BE2C (cell line): ENCODE measurements at regions not wholly inside any gene's neighbourhood (a gene's known extent, or its start where the extent isn't known, plus 50 kb on each side); places are given as distances from the start of the nearest gene placed in this dataset.

Experiments
- DNase-seq: peaks from one replicate; pipeline ENCODE4 v3.0.0-alpha.2; 2020
- H3K27me3 ChIP-seq: fragments of 250-450 bp; sonication (Bioruptor Pico); 2 replicates; pipeline ENCODE4 v1.5.1; 2020; ENCODE audit warnings: mild to moderate bottlenecking
- H3K36me3 ChIP-seq: fragments of 250-450 bp; sonication (Bioruptor Pico); 2 replicates; pipeline ENCODE4 v1.5.1; 2020; ENCODE audit warnings: mild to moderate bottlenecking
- H3K4me1 ChIP-seq: fragments of 250-450 bp; sonication (Bioruptor Pico); 2 replicates; pipeline ENCODE4 v1.5.1; 2020
- H3K4me3 ChIP-seq: 2 replicates; pipeline ENCODE4 v1.5.1; 2011; ENCODE audit warnings: low read depth, low read length
- H3K9me3 ChIP-seq: fragments of 250-450 bp; sonication (Bioruptor Pico); 2 replicates; pipeline ENCODE4 v1.5.1; 2020
- CTCF ChIP-seq: IDR thresholded peaks from 2 replicates; pipeline ENCODE4 v1.5.1; 2012; ENCODE audit warnings: mild to moderate bottlenecking, low read depth, low read length

GRCh38 chr15:62264196-62264595 lies 99.1 kb upstream of the C2CD4B start:
- no peak overlapping the region for H3K4me3 ChIP-seq
- TF ChIP-seq CTCF, result no peak
- H3K27me3 ChIP-seq, result no peaks in the 10 kb centered on the region
- H3K36me3 ChIP-seq, result no peaks in the 10 kb centered on the region
- no peak for DNase-seq
- H3K4me1 ChIP-seq, result no peaks in the 10 kb centered on the region
- peaks cover 3% of the 10 kb centered on the region for H3K9me3 ChIP-seq

GRCh38 chr15:62269504-62269903 lies 104.4 kb upstream of the C2CD4B start:
- Histone ChIP-seq H3K9me3 (peaks cover 7% of the 10 kb centered on the region), H3K4me1 (no peaks in the 10 kb centered on the region), H3K36me3 (no peaks in the 10 kb centered on the region), H3K27me3 (no peaks in the 10 kb centered on the region), H3K4me3 (no peak overlapping the region)
- TF ChIP-seq CTCF, result no peak
- no peak for DNase-seq

- DNase-seq, result no peak
- Histone ChIP-seq H3K36me3 (no peaks in the 10 kb centered on the region), H3K4me3 (no peak overlapping the region), H3K9me3 (peaks cover 7% of the 10 kb centered on the region), H3K27me3 (no peaks in the 10 kb centered on the region), H3K4me1 (no peaks in the 10 kb centered on the region)
- no peak for TF ChIP-seq CTCF
Measured at GRCh38 chr15:62270216-62270921, 105.3 kb upstream of the C2CD4B start.

- no peak for TF ChIP-seq CTCF
- H3K4me1 ChIP-seq, result no peaks in the 10 kb centered on the region
- H3K4me3 ChIP-seq, result no peak overlapping the region
- H3K27me3 ChIP-seq, result no peaks in the 10 kb centered on the region
- peaks cover 7% of the 10 kb centered on the region for H3K9me3 ChIP-seq
- H3K36me3 ChIP-seq, result no peaks in the 10 kb centered on the region
- no peak for DNase-seq
Measured at GRCh38 chr15:62272290-62272689, 107.2 kb upstream of the C2CD4B start.

GRCh38 chr15:62275831-62276230 lies 110.7 kb upstream of the C2CD4B start:
- Histone ChIP-seq H3K36me3 (no peaks in the 10 kb centered on the region), H3K4me1 (no peaks in the 10 kb centered on the region), H3K9me3 (no peaks in the 10 kb centered on the region), H3K27me3 (no peaks in the 10 kb centered on the region), H3K4me3 (no peak overlapping the region)
- no peak for TF ChIP-seq CTCF
- no peak for DNase-seq

- Histone ChIP-seq H3K4me1 (no peaks in the 10 kb centered on the region), H3K36me3 (no peaks in the 10 kb centered on the region), H3K4me3 (no peak overlapping the region), H3K27me3 (no peaks in the 10 kb centered on the region), H3K9me3 (no peaks in the 10 kb centered on the region)
- no peak for DNase-seq
- TF ChIP-seq CTCF, result 0 out of 2 replicates have a peak, but pooled peaks have one; percentile 6
Measured at GRCh38 chr15:62277816-62278394, 112.8 kb upstream of the C2CD4B start.
